Activated CD4-positive, alpha-beta T cell treated with anti-CD3 and anti-CD28 coated beads, Interleukin-2, amount 10 ng/mL, durations not matched to agents 7 days and 5 days (primary cell): ENCODE measurements at regions not wholly inside any gene's neighbourhood (a gene's known extent, or its start where the extent isn't known, plus 50 kb on each side); places are given as distances from the start of the nearest gene placed in this dataset.

ENCODE experiments used
- CTCF ChIA-PET: fragments of 350-600 bp; sonication (Branson Sonifier 250); formaldehyde crosslinking; loops from one replicate; lab custom pipeline; 2021; ENCODE audit warnings: antibody characterized with exemption; lab: Charles Lee
- POLR2A ChIA-PET: fragments of 350-600 bp; sonication (Branson Sonifier 250); formaldehyde crosslinking; loops from one replicate; lab custom pipeline; 2021; ENCODE audit warnings: antibody characterized with exemption; lab: Charles Lee
- DNase-seq: peaks from one replicate; pipeline ENCODE4 v3.0.0-alpha.2; 2020
- H3K27ac Mint-ChIP-seq: one replicate; pipeline ENCODE4 v1.8.0; 2021; ENCODE audit warnings: mild to moderate bottlenecking, moderate library complexity, mixed read lengths
- H3K27me3 Mint-ChIP-seq: one replicate; pipeline ENCODE4 v1.8.0; 2021; ENCODE audit warnings: mixed read lengths
- H3K36me3 Mint-ChIP-seq: one replicate; pipeline ENCODE4 v1.8.0; 2021; ENCODE audit warnings: low read depth, mixed read lengths
- H3K4me1 Mint-ChIP-seq: one replicate; pipeline ENCODE4 v1.8.0; 2021; ENCODE audit warnings: mixed read lengths
- H3K4me3 Mint-ChIP-seq: one replicate; pipeline ENCODE4 v1.8.0; 2021; ENCODE audit warnings: mild to moderate bottlenecking, moderate library complexity, mixed read lengths
- H3K9me3 Mint-ChIP-seq: one replicate; pipeline ENCODE4 v1.8.0; 2021; ENCODE audit warnings: mixed read lengths

GRCh38 chr2:188645986-188646385 lies 328.2 kb upstream of the COL3A1 start:
- no peaks in the 10 kb centered on the region for H3K36me3 Mint-ChIP-seq
- no peak overlapping the region for H3K4me3 Mint-ChIP-seq
- DNase-seq, result no peak
- ChIA-PET POLR2A (no interaction called here), CTCF (no interaction called here)
- H3K9me3 Mint-ChIP-seq, result no peaks in the 10 kb centered on the region
- H3K27me3 Mint-ChIP-seq, result no peaks in the 10 kb centered on the region
- H3K27ac Mint-ChIP-seq, result no peak overlapping the region
- H3K4me1 Mint-ChIP-seq, result no peaks in the 10 kb centered on the region

- H3K27me3 Mint-ChIP-seq, result no peaks in the 10 kb centered on the region
- H3K36me3 Mint-ChIP-seq, result no peaks in the 10 kb centered on the region
- H3K4me3 Mint-ChIP-seq, result no peak overlapping the region
- CTCF ChIA-PET, result no interaction called here
- no peaks in the 10 kb centered on the region for H3K9me3 Mint-ChIP-seq
- H3K4me1 Mint-ChIP-seq, result no peaks in the 10 kb centered on the region
- no peak for DNase-seq
- POLR2A ChIA-PET, result no interaction called here
- H3K27ac Mint-ChIP-seq, result no peak overlapping the region
These were observed 326.6 kb upstream of the COL3A1 start for GRCh38 chr2:188647430-188648070.

DNA sequence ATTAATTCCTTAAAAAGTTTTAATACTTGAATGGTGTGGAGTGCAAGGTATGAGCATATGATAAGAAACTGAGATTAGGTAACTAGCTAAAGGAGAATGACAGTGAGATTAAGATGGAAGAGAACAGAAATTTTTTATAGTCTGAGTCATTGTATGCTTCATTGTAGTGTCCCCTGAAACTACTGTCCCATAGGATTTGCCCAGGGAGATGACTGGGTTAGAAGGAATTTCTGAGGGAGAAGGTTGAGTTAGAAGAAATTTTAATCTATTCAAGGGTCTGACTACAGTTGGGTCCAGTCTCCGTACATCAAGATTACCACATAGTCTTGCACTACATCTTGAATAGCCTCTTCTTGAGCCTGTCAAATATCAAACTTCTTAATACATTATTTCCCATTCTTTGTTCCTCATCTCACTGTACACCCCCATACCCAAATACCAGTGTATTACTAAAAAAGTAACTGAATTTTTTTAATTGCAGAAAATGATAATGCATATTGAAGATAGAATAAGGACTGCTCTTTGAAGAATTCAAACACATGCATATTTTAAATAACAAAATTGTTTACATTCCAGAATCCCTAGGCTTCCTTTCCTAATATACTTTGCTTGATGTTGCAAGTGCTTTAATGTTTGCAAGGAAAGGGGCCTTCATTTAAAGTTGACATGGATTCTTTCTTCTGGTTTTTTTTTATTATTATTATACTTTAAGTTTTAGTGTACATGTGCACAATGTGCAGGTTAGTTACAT lies 314.3 kb upstream of the COL3A1 start:
- ChIA-PET CTCF (no interaction called here), POLR2A (no interaction called here)
- H3K36me3 Mint-ChIP-seq, result no peaks in the 10 kb centered on the region
- no peak overlapping the region for H3K4me3 Mint-ChIP-seq
- H3K27me3 Mint-ChIP-seq, result no peaks in the 10 kb centered on the region
- no peak for DNase-seq
- H3K27ac Mint-ChIP-seq, result no peak overlapping the region
- no peaks in the 10 kb centered on the region for H3K9me3 Mint-ChIP-seq
- H3K4me1 Mint-ChIP-seq, result no peaks in the 10 kb centered on the region

DNA sequence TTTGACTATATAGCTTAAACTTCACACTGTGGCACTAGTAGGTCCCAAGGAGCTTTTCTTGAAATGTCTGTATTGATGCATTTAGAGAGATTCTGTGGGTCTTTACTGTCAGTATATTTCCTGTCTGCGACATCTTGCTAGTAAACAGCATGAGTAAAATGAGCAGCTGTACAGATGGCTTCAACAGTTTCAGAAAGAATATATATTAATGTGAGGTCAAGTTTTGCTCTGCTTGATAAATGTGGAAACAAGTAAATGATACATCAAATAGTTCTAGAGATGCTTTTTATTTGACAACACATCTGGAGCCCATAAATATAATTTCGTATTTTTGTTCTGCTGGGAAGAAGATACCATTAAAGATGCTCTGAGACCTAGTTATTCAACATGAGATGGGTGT lies 310.9 kb upstream of the COL3A1 start:
- ChIA-PET CTCF (no interaction called here), POLR2A (no interaction called here)
- no peak overlapping the region for H3K27ac Mint-ChIP-seq
- no peak overlapping the region for H3K4me3 Mint-ChIP-seq
- H3K27me3 Mint-ChIP-seq, result no peaks in the 10 kb centered on the region
- H3K4me1 Mint-ChIP-seq, result no peaks in the 10 kb centered on the region
- H3K9me3 Mint-ChIP-seq, result no peaks in the 10 kb centered on the region
- H3K36me3 Mint-ChIP-seq, result no peaks in the 10 kb centered on the region
- DNase-seq, result no peak

- no peaks in the 10 kb centered on the region for H3K36me3 Mint-ChIP-seq
- H3K4me1 Mint-ChIP-seq, result no peaks in the 10 kb centered on the region
- ChIA-PET POLR2A (no interaction called here), CTCF (no interaction called here)
- no peak overlapping the region for H3K27ac Mint-ChIP-seq
- H3K27me3 Mint-ChIP-seq, result no peaks in the 10 kb centered on the region
- no peak overlapping the region for H3K4me3 Mint-ChIP-seq
- no peak for DNase-seq
- no peaks in the 10 kb centered on the region for H3K9me3 Mint-ChIP-seq
These were observed 309.8 kb upstream of the COL3A1 start for GRCh38 chr2:188664416-188664815.

- CTCF ChIA-PET, result no interaction called here
These were observed 309.1 kb upstream of the COL3A1 start for GRCh38 chr2:188664951-188665595.

GRCh38 chr2:188665727-188666304 lies 308.4 kb upstream of the COL3A1 start:
- Mint-ChIP-seq H3K36me3 (no peaks in the 10 kb centered on the region), H3K9me3 (no peaks in the 10 kb centered on the region), H3K4me3 (no peak overlapping the region), H3K4me1 (no peaks in the 10 kb centered on the region), H3K27ac (no peak overlapping the region), H3K27me3 (no peaks in the 10 kb centered on the region)
- ChIA-PET CTCF (no interaction called here), POLR2A (no interaction called here)
- no peak for DNase-seq

More at GRCh38 chr2:188664951-188665595, 309.1 kb upstream of the COL3A1 start:
- POLR2A ChIA-PET, result no interaction called here
- no peaks in the 10 kb centered on the region for H3K9me3 Mint-ChIP-seq
- H3K36me3 Mint-ChIP-seq, result no peaks in the 10 kb centered on the region
- no peak overlapping the region for H3K4me3 Mint-ChIP-seq
- H3K4me1 Mint-ChIP-seq, result no peaks in the 10 kb centered on the region
- no peaks in the 10 kb centered on the region for H3K27me3 Mint-ChIP-seq
- no peak overlapping the region for H3K27ac Mint-ChIP-seq
- no peak for DNase-seq

- Mint-ChIP-seq H3K4me3 (no peak overlapping the region), H3K36me3 (no peaks in the 10 kb centered on the region), H3K4me1 (no peaks in the 10 kb centered on the region), H3K9me3 (no peaks in the 10 kb centered on the region), H3K27ac (no peak overlapping the region), H3K27me3 (no peaks in the 10 kb centered on the region)
- ChIA-PET POLR2A (no interaction called here), CTCF (no interaction called here)
- no peak for DNase-seq
These were observed 307.7 kb upstream of the COL3A1 start for GRCh38 chr2:188666503-188666902.

DNA sequence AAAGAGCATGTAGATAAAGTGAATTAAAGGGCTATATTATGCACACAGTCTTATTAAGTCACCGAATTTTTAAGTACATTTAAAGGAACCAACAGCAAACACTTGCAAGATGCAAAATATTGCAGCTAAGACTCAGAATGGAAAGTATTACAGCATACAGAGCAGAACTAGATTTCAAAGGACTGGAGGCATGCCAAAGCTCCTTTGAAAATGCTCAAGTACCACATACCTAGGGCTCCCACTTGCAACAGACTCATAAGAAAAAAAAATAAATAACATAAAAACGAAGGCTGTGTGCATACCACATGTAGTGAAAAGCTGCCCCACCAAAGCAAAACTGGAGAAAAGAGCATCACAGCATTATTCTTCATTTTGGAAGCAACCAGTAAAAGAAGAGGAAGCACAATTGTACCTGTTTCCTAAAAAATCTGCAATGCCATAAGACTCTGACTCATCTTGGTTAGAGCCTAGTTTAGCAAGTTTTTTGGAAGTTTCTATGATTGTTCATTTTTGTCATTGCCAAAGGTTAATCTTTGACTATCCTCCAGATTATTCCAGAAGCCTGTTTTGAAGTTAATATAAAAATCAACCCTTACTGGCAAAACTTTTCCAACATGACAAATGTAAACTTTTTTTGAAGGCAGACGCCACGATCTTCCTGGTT lies 306.0 kb upstream of the COL3A1 start:
- H3K27ac Mint-ChIP-seq, result no peak overlapping the region
- H3K36me3 Mint-ChIP-seq, result no peaks in the 10 kb centered on the region
- no peak for DNase-seq
- POLR2A ChIA-PET, result no interaction called here
- CTCF ChIA-PET, result interaction anchor here (0.7 kb wide), 1 partner anchor 39 kb away, joined by 3 read pairs; no protein-coding TSS in a partner anchor
- H3K4me3 Mint-ChIP-seq, result no peak overlapping the region
- no peaks in the 10 kb centered on the region for H3K27me3 Mint-ChIP-seq
- H3K4me1 Mint-ChIP-seq, result no peaks in the 10 kb centered on the region
- H3K9me3 Mint-ChIP-seq, result no peaks in the 10 kb centered on the region

DNA sequence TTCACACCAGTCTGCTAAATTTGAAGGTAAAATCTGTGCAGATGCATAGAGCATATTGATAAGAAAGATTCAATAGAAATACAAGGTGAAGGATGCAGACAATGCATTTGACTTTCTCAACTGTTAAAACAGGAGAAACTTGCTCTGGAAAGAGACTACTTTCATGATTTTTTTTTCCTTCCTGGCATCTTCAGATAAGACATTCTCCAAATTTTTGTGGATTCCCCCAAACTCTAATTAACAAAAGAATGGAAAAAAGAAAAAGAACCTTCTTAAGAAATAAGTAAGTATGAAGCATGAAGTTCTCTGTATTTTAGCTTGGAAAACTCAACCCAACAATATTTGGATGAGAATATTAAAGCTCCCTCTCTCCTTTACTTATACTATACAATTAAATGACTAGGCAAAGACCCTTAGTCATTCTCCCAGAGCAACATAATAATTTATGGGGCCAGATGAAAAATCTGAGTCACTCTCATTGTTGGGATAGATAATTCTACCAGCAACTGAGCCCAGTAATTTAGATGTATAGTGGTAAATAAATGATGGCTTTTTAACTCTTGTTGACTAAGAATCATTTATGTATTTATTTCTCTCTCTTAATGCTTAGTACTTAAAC lies 298.7 kb upstream of the COL3A1 start:
- Mint-ChIP-seq H3K4me3 (no peak overlapping the region), H3K36me3 (no peaks in the 10 kb centered on the region), H3K9me3 (no peaks in the 10 kb centered on the region), H3K27ac (no peak overlapping the region), H3K4me1 (no peaks in the 10 kb centered on the region), H3K27me3 (no peaks in the 10 kb centered on the region)
- ChIA-PET POLR2A (no interaction called here), CTCF (no interaction called here)
- DNase-seq, result no peak

GRCh38 chr2:188676010-188676400 lies 298.2 kb upstream of the COL3A1 start:
- Mint-ChIP-seq H3K27ac (no peak overlapping the region), H3K4me3 (no peak overlapping the region), H3K4me1 (no peaks in the 10 kb centered on the region), H3K36me3 (no peaks in the 10 kb centered on the region), H3K27me3 (no peaks in the 10 kb centered on the region), H3K9me3 (no peaks in the 10 kb centered on the region)
- ChIA-PET CTCF (no interaction called here), POLR2A (no interaction called here)
- no peak for DNase-seq

- Mint-ChIP-seq H3K27ac (no peak overlapping the region), H3K27me3 (no peaks in the 10 kb centered on the region), H3K4me1 (no peaks in the 10 kb centered on the region), H3K4me3 (no peak overlapping the region), H3K9me3 (no peaks in the 10 kb centered on the region), H3K36me3 (no peaks in the 10 kb centered on the region)
- DNase-seq, result no peak
- CTCF ChIA-PET, result no interaction called here
- POLR2A ChIA-PET, result no interaction called here
These were observed 297.0 kb upstream of the COL3A1 start for GRCh38 chr2:188677142-188677541.
